ENCODE measurements at regions not wholly inside any gene's neighbourhood (a gene's known extent, or its start where the extent isn't known, plus 50 kb on each side); places are given as distances from the start of the nearest gene placed in this dataset.

GRCh38 chr5:114782177-114782576 is 387.5 kb downstream of the TRIM36 start:
- no peak for FAIRE-seq
- no peak for DNase-seq (ENCODE audit: insufficient read length, low spot score)
- TF ChIP-seq CTCF (IDR thresholded peaks at IDR 0.05; ENCODE audit: insufficient read depth, missing control alignments) = no peak

- no peak for FAIRE-seq
- TF ChIP-seq CTCF (IDR thresholded peaks at IDR 0.05; ENCODE audit: insufficient read depth, missing control alignments) = no peak
These were observed 389.4 kb downstream of the TRIM36 start for GRCh38 chr5:114780290-114780689.

GRCh38 chr5:114744406-114744805 is 382.5 kb downstream of the KCNN2 start:
- DNase-seq (ENCODE audit: insufficient read length, low spot score) (no peak), FAIRE-seq (no peak)
- no peak for TF ChIP-seq CTCF (IDR thresholded peaks at IDR 0.05; ENCODE audit: insufficient read depth, missing control alignments)

More at GRCh38 chr5:114780290-114780689, 389.4 kb downstream of the TRIM36 start:
- DNase-seq (ENCODE audit: insufficient read length, low spot score) = no peak

GRCh38 chr5:114734238-114734637 is 372.4 kb downstream of the KCNN2 start:
- FAIRE-seq = no peak
- TF ChIP-seq CTCF (IDR thresholded peaks at IDR 0.05; ENCODE audit: insufficient read depth, missing control alignments) = no peak
- no peak for DNase-seq (ENCODE audit: insufficient read length, low spot score)

GRCh38 chr5:114729986-114730385 is 368.1 kb downstream of the KCNN2 start:
- FAIRE-seq (no peak), DNase-seq (ENCODE audit: insufficient read length, low spot score) (no peak)
- no peak for TF ChIP-seq CTCF (IDR thresholded peaks at IDR 0.05; ENCODE audit: insufficient read depth, missing control alignments)

- DNase-seq (ENCODE audit: insufficient read length, low spot score) (no peak), FAIRE-seq (no peak)
- TF ChIP-seq CTCF (IDR thresholded peaks at IDR 0.05; ENCODE audit: insufficient read depth, missing control alignments) = no peak
These were observed 365.5 kb downstream of the KCNN2 start for GRCh38 chr5:114727358-114727757.

- TF ChIP-seq CTCF (IDR thresholded peaks at IDR 0.05; ENCODE audit: insufficient read depth, missing control alignments) = no peak
- no peak for FAIRE-seq
- no peak for DNase-seq (ENCODE audit: insufficient read length, low spot score)
These were observed 364.3 kb downstream of the KCNN2 start for GRCh38 chr5:114726131-114726530.
